ENCODE measurements at regions not wholly inside any gene's neighbourhood (a gene's known extent, or its start where the extent isn't known, plus 50 kb on each side); places are given as distances from the start of the nearest gene placed in this dataset.
"Not testable (repeated sequence)": the region's sequence is repeated elsewhere in the genome, so short reads cannot be mapped to it uniquely, and the experiment has no call there.

GRCh38 chr5:21488828-21489227 lies 1364.3 kb downstream of the CDH12 start:
- FAIRE-seq = not testable (repeated sequence)

DNA sequence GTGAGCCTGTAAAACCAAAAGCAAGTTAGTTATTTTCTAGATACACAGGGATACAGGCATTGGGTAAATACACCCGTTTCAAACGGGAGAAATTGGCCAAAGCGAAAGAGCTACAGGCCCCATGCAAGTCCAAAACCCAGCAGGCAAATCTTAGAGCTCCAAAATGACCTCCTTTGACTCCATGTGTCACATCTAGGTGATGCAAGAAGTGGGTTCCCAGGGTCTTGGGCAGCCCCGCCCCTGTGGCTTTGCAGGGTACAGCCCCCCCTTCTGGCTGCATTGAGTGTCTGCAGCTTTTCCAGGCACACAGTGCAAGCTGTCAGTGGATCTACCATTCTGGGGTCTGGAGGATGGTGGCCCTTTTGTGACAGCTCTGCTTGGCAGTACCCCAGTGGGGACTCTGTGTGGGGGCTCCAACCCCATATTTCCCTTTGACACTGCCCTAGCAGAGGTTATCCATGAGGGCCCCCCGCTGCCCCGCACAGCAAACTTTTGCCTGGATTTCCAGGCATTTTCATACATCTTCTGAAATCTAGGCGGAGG lies 1367.6 kb downstream of the CDH12 start:
- DNase-seq (ENCODE audit: low spot score in 2 of 2); FAIRE-seq: not testable (repeated sequence)

More at GRCh38 chr5:21488828-21489227, 1364.3 kb downstream of the CDH12 start:
- not testable (repeated sequence) for DNase-seq (ENCODE audit: low spot score in 2 of 2)

DNA sequence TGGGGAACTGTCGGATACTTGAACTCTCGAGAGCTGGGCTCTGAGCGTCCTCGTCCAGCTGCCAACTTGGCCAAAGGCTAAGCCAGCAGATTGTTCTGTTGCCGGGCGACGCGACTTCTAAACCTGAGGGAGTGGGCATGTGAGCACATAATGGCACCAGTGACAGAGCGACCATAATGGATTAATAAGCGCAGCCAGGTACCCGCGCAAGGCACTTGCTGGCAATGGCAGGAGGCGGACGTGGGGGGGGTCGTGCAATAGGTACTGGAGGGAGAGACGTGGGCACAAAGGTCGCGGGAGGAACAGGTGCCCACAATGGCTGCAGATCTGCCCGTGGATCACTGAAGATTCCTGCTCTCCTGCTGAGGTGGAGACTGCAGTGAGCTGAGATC lies 1368.7 kb downstream of the CDH12 start:
- not testable (repeated sequence) for FAIRE-seq; DNase-seq (ENCODE audit: low spot score in 2 of 2)

DNA sequence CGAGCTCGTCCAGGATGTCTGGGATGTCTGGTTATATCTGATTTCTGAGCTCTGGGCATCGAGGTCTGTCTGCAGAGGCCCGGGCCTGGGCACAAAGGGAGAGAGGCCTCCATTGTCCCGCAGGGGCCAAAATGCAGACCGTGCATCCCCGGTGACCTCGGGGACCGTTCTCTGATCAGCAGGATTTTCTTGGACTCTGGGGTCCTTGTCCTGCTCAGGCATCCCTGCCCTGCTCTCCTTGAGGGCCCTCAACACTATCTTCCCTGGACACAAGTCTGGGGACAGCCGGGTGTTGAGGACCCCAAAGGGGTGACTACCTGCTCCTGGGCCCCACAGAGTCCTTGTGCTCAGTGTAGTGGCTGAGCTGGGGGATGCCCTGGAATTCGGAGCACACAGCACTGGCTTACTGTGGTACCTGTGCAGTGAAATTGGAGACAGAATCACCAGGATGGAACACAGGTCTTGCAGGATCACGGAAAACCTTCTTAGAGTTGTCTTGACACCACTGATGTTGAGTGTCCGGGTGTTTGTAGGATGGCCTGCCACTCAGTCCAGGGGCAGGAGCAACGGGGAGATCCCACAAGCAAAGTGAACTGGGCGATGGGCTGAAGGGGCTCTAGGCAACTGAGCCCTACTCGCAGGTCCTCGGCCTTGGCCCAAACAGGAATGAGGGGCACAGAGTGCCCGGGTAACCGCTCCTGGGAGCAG lies 1369.2 kb downstream of the CDH12 start:
- DNase-seq (ENCODE audit: low spot score in 2 of 2); FAIRE-seq: not testable (repeated sequence)

- not testable (repeated sequence) for FAIRE-seq; DNase-seq (ENCODE audit: low spot score in 2 of 2)
These were observed 1370.0 kb downstream of the CDH12 start for GRCh38 chr5:21482983-21483650.

GRCh38 chr5:21482522-21482921 lies 1370.6 kb downstream of the CDH12 start:
- not testable (repeated sequence) for FAIRE-seq; DNase-seq (ENCODE audit: low spot score in 2 of 2)

DNA sequence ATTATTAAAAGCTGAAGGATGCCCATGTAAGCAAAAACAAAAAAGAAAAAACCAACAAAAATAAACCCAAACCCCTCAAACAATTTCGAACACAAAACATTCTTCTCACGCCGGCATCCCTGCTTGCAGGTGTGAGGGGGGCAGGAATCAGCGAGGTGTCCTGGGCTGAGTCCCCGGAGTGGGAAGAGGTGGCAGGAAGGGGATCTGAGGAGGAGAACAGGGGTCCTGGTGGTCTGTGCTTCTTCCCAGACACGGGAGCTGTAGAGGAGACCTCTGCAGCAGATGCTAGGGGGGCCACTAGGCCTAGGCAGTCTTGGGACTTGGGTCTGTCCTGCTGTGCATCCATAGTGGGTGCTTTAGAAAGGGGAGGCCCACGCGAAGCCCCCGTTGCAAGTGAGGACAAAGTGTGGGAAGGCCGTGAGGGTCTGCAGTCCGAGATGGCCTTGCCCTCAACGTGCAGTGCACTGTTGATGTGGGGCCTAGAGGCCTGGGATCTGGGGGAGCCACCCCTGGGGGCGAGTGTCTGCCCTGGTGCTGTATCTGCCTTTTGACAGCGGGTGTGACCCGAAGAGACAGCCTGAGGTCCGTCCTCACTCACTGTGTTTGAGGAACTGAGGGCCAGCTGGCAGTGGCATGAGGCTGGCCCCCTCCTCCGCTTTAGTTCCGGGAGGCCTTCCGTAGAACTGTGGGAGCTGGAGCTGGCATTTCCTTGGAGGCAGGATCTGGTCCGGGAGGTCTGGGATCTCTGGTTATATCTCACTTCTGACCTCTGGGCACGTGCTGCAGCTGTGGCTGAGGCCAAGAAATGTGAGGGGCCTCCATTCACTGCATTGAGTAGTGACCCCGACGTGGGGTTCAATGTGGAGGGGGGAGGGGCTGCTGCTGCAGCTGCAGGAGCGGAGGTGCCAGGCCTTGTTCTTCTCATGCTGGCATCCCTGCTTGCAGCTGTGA lies 1371.5 kb downstream of the CDH12 start:
- FAIRE-seq = not testable (repeated sequence)

GRCh38 chr5:21480054-21480453 lies 1373.1 kb downstream of the CDH12 start:
- not testable (repeated sequence) for FAIRE-seq

More for the DNA sequence above, 1371.5 kb downstream of the CDH12 start:
- not testable (repeated sequence) for DNase-seq (ENCODE audit: low spot score in 2 of 2)

GRCh38 chr5:21473981-21474380 lies 1379.2 kb downstream of the CDH12 start:
- not testable (repeated sequence) for FAIRE-seq

More at GRCh38 chr5:21480054-21480453, 1373.1 kb downstream of the CDH12 start:
- DNase-seq (ENCODE audit: low spot score in 2 of 2) = not testable (repeated sequence)

DNA sequence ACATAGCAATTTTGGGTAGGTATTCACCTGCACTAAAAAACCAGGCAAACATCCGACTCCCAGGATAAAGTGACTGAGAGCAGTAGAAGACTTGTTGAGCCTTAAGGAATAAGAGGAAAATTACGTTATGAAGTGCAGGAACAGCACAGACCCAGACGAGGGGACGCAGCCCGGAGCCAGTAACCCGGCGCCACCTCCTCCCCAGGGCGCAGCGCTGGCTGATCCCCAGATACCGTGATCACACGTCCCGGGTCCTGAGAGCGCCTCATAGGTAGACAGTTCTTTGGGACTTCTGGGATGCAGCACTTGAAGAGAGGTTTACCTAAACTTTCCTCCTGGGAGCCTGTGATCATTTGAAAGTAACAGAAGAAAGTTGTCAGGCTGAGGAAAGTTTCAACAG lies 1379.7 kb downstream of the CDH12 start:
- not testable (repeated sequence) for DNase-seq (ENCODE audit: low spot score in 2 of 2); FAIRE-seq

More at GRCh38 chr5:21473981-21474380, 1379.2 kb downstream of the CDH12 start:
- not testable (repeated sequence) for DNase-seq (ENCODE audit: low spot score in 2 of 2)

- FAIRE-seq; DNase-seq (ENCODE audit: low spot score in 2 of 2): not testable (repeated sequence)
These were observed 1381.5 kb downstream of the CDH12 start for GRCh38 chr5:21471691-21472090.

GRCh38 chr5:21469523-21470101 lies 1383.5 kb downstream of the CDH12 start:
- DNase-seq (ENCODE audit: low spot score in 2 of 2); FAIRE-seq: not testable (repeated sequence)

DNA sequence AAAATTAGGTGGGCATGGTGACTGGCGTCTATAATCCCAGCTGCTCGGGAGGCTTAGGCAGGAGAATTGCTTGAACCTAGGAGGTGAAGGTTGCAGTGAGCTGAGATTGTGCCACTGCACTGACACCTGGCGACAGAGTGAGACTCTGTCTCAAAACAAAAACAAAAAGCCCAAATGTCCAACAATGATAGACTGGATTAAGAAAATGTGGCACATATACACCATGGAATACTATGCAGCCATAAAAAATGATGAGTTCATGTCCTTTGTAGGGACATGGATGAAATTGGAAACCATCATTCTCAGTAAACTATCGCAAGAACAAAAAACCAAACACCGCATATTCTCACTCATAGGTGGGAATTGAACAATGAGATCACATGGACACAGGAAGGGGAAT lies 1385.6 kb downstream of the CDH12 start:
- not testable (repeated sequence) for FAIRE-seq; DNase-seq (ENCODE audit: low spot score in 2 of 2)

GRCh38 chr5:21459744-21460073 lies 1393.4 kb downstream of the CDH12 start:
- not testable (repeated sequence) for FAIRE-seq; DNase-seq (ENCODE audit: low spot score in 2 of 2)

- DNase-seq (ENCODE audit: low spot score in 2 of 2) (no peak), FAIRE-seq (no peak)
These were observed 1400.7 kb downstream of the CDH12 start for GRCh38 chr5:21452449-21452848.

- no peak for DNase-seq (ENCODE audit: low spot score in 2 of 2)
- FAIRE-seq = no peak
These were observed 1420.5 kb downstream of the CDH12 start for GRCh38 chr5:21432646-21433045.

GRCh38 chr5:21424907-21425306 lies 1428.2 kb downstream of the CDH12 start:
- DNase-seq (ENCODE audit: low spot score in 2 of 2) (no peak), FAIRE-seq (no peak)

- DNase-seq (ENCODE audit: low spot score in 2 of 2) (no peak), FAIRE-seq (no peak)
These were observed 1431.4 kb upstream of the CDH18 start for GRCh38 chr5:21419383-21419782.

GRCh38 chr5:21402089-21402488 lies 1414.1 kb upstream of the CDH18 start:
- DNase-seq (ENCODE audit: low spot score in 2 of 2); FAIRE-seq: not testable (repeated sequence)

- FAIRE-seq (no peak), DNase-seq (ENCODE audit: low spot score in 2 of 2) (no peak)
These were observed 1410.5 kb upstream of the CDH18 start for GRCh38 chr5:21398511-21398910.
